MCF 10A (cell line): ENCODE measurements at regions not wholly inside any gene's neighbourhood (a gene's known extent, or its start where the extent isn't known, plus 50 kb on each side); places are given as distances from the start of the nearest gene placed in this dataset.

Source experiments
- BruUV-seq: library from RNA; stranded (reverse); fragments of 400-500 nt; replicated peaks from 2 replicates; lab custom pipeline; 2021; lab: Mats Ljungman, UMichigan
- CTCF ChIA-PET: fragments of 300-600 bp; sonication (Branson Sonifier 250); formaldehyde crosslinking; extraction: SDS; loops from one replicate; lab custom pipeline; 2021; ENCODE audit warnings: antibody characterized with exemption, inconsistent platforms; lab: Yijun Ruan, JAX
- POLR2A ChIA-PET: fragments of 300-600, 350-650 bp; sonication (Branson Sonifier 250); formaldehyde crosslinking; extraction: SDS; loops from one replicate; lab custom pipeline; 2020; ENCODE audit warnings: antibody characterized with exemption, inconsistent platforms; lab: Yijun Ruan, JAX
- DNase-seq: peaks from one replicate; pipeline ENCODE4 v3.0.0-alpha.2; 2018; ENCODE audit not compliant: unreplicated experiment
- H3K27ac Mint-ChIP-seq: one replicate; pipeline ENCODE4 v1.8.0; 2022; ENCODE audit warnings: mild to moderate bottlenecking, low read depth, mixed read lengths; ENCODE audit not compliant: unreplicated experiment
- H3K27me3 Mint-ChIP-seq: one replicate; pipeline ENCODE4 v1.8.0; 2022; ENCODE audit warnings: mixed read lengths; ENCODE audit not compliant: insufficient read depth, unreplicated experiment
- H3K36me3 Mint-ChIP-seq: one replicate; pipeline ENCODE4 v1.8.0; 2022; ENCODE audit warnings: mild to moderate bottlenecking, moderate library complexity, mixed read lengths; ENCODE audit not compliant: insufficient read depth, unreplicated experiment
- H3K4me1 Mint-ChIP-seq: one replicate; pipeline ENCODE4 v1.8.0; 2022; ENCODE audit warnings: mixed read lengths; ENCODE audit not compliant: insufficient read depth, unreplicated experiment
- H3K4me3 Mint-ChIP-seq: one replicate; pipeline ENCODE4 v1.8.0; 2022; ENCODE audit warnings: mild to moderate bottlenecking, moderate library complexity, mixed read lengths; ENCODE audit not compliant: unreplicated experiment
- H3K9me3 Mint-ChIP-seq: one replicate; pipeline ENCODE4 v1.8.0; 2022; ENCODE audit warnings: mixed read lengths; ENCODE audit not compliant: unreplicated experiment
- CTCF ChIP-seq: fragments of 200-600 bp; IDR thresholded peaks from one replicate; pipeline ENCODE4 v1.8.0; 2022; ENCODE audit warnings: antibody characterized with exemption, mild to moderate bottlenecking; ENCODE audit not compliant: unreplicated experiment
- intact Hi-C: fragments of 100-400 bp; cut with micrococcal nuclease; formaldehyde crosslinking; loops from 2 replicates; pipeline ENCODE4 v1.14.1; 2022

DNA sequence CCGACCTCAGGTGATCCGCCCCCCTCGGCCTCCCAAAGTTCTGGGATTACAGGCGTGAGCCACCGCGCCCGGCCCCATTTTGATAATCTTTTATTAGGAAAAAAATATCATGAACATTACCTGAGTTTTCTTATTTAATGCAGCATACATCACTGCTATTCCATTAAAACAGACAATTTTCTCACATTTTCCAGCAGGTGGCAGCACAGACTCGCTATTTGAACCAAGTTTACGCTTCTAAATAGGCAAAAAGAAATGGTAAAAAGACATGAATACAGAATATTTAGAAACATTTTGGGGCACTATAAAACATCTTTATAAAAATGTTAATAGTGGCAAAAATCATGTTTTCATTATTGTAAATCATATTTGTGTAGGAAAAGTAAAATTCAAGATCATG, 903.1 kb downstream of the SLITRK6 start:
- BruUV-seq, result no TSS peak
- DNase-seq, result peak; percentile 84
- Mint-ChIP-seq H3K9me3 (no peaks in the 10 kb centered on the region), H3K4me3 (no peak overlapping the region), H3K4me1 (no peaks in the 10 kb centered on the region), H3K36me3 (no peaks in the 10 kb centered on the region), H3K27me3 (no peaks in the 10 kb centered on the region), H3K27ac (no peak overlapping the region)
- TF ChIP-seq CTCF, result peak; percentile 59
- POLR2A ChIA-PET, result no interaction called here
- CTCF ChIA-PET, result interaction anchor here (0.6 to 2.5 kb wide), 22 partner anchors 9 to 969 kb away, joined by 3 to 15 read pairs (median 5); no protein-coding TSS in a partner anchor
- intact Hi-C loops, result loop anchor here (1.0 to 5.0 kb wide), 3 partner anchors 54 to 920 kb away; no protein-coding TSS in a partner anchor

GRCh38 chr13:84894749-84895148, 904.5 kb downstream of the SLITRK6 start:
- Mint-ChIP-seq H3K27me3 (no peaks in the 10 kb centered on the region), H3K4me1 (no peaks in the 10 kb centered on the region), H3K9me3 (no peaks in the 10 kb centered on the region), H3K4me3 (no peak overlapping the region), H3K27ac (no peak overlapping the region), H3K36me3 (no peaks in the 10 kb centered on the region)
- ChIA-PET POLR2A (no interaction called here), CTCF (interaction anchor here (0.7 to 2.5 kb wide), 15 partner anchors 13 to 1975 kb away, joined by 3 to 14 read pairs (median 3); no protein-coding TSS in a partner anchor)
- intact Hi-C loops, result loop anchor here (5.0 kb wide), 1 partner anchor 52 kb away; no protein-coding TSS in a partner anchor
- no TSS peak for BruUV-seq
- TF ChIP-seq CTCF, result no peak
- DNase-seq, result no peak

GRCh38 chr13:84885868-84886267, 913.4 kb downstream of the SLITRK6 start:
- no peaks in the 10 kb centered on the region for H3K36me3 Mint-ChIP-seq
- CTCF ChIA-PET, result interaction anchor here (2.7 kb wide), 1 partner anchor 10 kb away, joined by 15 read pairs; no protein-coding TSS in a partner anchor
- TF ChIP-seq CTCF, result no peak

GRCh38 chr13:84873951-84874350, 925.3 kb downstream of the SLITRK6 start:
- no peaks in the 10 kb centered on the region for H3K36me3 Mint-ChIP-seq
- CTCF ChIA-PET, result no interaction called here
- POLR2A ChIA-PET, result no interaction called here
- H3K9me3 Mint-ChIP-seq, result no peaks in the 10 kb centered on the region
- H3K27ac Mint-ChIP-seq, result no peak overlapping the region
- no TSS peak for BruUV-seq
- intact Hi-C loops, result no loop called here
- no peak overlapping the region for H3K4me3 Mint-ChIP-seq
- H3K4me1 Mint-ChIP-seq, result no peaks in the 10 kb centered on the region
- no peak for DNase-seq
- no peaks in the 10 kb centered on the region for H3K27me3 Mint-ChIP-seq
- TF ChIP-seq CTCF, result no peak

More at GRCh38 chr13:84885868-84886267, 913.4 kb downstream of the SLITRK6 start:
- no peak for DNase-seq
- POLR2A ChIA-PET, result no interaction called here
- BruUV-seq, result no TSS peak
- H3K4me3 Mint-ChIP-seq, result no peak overlapping the region
- intact Hi-C loops, result no loop called here
- H3K27me3 Mint-ChIP-seq, result no peaks in the 10 kb centered on the region
- H3K27ac Mint-ChIP-seq, result no peak overlapping the region
- H3K4me1 Mint-ChIP-seq, result no peaks in the 10 kb centered on the region
- no peaks in the 10 kb centered on the region for H3K9me3 Mint-ChIP-seq
